GM12875 (cell line): ENCODE measurements at regions not wholly inside any gene's neighbourhood (a gene's known extent, or its start where the extent isn't known, plus 50 kb on each side); places are given as distances from the start of the nearest gene placed in this dataset.

Experiments used
- H3K4me3 ChIP-seq: one replicate; pipeline ENCODE4 v1.5.1; 2011; ENCODE audit warnings: low read depth, low read length, control low read depth
- TF ChIP-seq, protein P1 (sequence below): IDR thresholded peaks from 2 replicates; pipeline ENCODE4 v1.5.1; 2011; ENCODE audit warnings: low read depth, mild to moderate bottlenecking, control low read depth, inconsistent platforms, low read length, moderate library complexity, borderline replicate concordance; ENCODE audit not compliant: insufficient read depth

DNA sequence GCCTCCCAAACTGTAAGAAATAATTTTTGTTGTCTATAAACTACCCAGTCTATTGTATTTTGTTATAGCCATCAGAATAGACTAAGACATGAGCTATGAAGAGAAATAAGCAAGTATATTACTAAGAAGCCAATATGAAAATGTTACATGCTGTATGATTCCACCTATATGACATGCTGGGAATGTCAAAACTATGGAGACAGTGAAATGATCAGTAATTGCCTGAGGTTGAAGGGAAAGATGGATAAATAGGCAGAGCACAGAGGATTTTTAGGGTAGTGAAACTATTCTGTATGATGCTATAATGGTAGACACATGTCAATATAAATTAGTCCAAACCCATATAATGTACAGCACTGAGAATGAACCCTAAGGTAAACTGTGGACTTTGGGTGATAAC, 261.3 kb upstream of the PCDH15 start:
- TF ChIP-seq, protein P1, sequence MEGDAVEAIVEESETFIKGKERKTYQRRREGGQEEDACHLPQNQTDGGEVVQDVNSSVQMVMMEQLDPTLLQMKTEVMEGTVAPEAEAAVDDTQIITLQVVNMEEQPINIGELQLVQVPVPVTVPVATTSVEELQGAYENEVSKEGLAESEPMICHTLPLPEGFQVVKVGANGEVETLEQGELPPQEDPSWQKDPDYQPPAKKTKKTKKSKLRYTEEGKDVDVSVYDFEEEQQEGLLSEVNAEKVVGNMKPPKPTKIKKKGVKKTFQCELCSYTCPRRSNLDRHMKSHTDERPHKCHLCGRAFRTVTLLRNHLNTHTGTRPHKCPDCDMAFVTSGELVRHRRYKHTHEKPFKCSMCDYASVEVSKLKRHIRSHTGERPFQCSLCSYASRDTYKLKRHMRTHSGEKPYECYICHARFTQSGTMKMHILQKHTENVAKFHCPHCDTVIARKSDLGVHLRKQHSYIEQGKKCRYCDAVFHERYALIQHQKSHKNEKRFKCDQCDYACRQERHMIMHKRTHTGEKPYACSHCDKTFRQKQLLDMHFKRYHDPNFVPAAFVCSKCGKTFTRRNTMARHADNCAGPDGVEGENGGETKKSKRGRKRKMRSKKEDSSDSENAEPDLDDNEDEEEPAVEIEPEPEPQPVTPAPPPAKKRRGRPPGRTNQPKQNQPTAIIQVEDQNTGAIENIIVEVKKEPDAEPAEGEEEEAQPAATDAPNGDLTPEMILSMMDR, result no peak
- H3K4me3 ChIP-seq, result no peak overlapping the region

DNA sequence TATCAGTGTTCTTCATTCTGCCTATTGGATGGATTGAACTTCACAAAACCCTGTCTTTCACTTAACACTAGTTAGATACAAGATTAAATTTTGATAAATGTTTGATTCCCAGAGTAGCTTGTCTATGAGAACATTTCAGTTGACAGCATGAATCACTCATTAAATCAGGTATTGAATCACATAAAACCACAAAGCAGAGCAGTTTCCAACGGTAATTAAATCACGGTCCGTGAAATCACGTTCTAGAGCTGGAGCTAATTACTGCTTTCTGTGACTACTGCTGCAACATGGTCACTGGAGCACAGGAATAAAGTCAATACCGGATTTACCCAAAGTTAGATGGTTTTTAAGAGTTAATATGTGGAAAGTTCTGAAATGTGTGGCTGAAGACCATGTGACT, 257.8 kb upstream of the PCDH15 start:
- TF ChIP-seq, protein P1, result no peak
- H3K4me3 ChIP-seq, result no peak overlapping the region

DNA sequence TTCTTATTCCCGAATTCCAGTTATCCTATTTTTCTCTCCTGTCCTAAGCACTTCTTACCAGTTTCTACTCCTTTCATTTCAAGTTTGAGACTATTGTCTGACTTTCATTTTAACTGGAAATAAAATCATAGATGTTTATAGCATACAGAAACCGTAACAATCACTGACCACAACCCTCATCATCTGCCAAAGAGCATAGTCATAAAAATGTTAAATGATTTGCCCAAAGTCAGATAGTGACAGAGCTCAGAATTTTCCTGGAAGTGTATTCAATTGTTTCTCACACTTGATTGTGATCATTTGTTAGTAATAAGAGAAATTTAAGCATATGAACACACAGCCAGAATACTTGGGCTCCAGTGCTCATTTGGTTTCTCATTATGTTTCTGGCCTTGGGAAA, 250.5 kb upstream of the PCDH15 start:
- TF ChIP-seq, protein P1, result no peak
- H3K4me3 ChIP-seq, result no peak overlapping the region

DNA sequence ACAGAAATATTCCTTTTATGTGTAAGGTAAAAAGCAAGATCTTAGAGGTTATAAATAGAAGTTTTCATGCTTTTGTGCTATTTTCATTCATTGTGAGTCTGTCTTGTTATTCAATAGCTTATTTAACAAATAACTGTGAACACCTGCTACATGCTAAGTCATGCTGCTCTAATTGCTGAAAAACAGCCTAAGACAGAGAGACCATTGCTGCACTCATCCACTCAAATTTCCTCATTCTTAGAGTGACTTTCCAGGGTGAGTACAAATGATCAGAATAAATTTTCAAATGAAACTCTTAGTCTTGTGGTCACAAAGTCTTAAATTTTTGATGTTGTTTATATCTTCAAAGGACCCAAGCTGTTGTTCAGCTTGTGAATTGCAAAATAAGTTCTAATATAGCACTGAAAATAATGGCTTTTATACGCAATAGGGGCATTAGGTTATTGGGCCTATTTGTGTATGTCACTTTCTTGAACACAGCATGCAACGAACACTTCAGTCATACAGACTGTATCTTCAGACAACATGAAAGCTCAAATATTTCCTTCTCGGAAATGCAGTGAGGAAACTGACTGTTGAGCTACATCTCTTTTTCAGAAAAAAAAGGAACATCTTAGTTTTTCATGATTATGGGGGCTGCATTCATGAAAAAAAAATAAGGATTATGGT, 247.9 kb upstream of the PCDH15 start:
- no peak overlapping the region for H3K4me3 ChIP-seq
- TF ChIP-seq, protein P1, result no peak

DNA sequence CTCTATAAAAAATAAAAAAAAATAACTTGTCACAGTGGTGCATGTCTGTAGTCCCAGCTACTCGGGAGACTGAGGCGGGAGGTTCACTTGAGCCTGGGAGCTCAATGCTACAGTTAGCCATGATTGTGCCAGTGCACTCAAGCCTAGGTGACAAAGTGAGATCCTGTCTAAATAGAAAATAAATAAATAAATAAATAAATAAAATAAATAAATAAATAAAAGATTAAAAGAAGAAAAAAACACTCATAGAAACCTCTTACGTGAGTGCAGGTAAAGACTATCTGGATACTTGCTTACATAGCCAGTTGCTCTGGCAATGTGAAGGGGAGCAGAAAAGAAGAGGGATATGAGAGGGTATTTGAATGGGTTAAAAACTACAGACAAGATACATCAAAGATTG, 242.5 kb upstream of the PCDH15 start:
- no peak overlapping the region for H3K4me3 ChIP-seq
- TF ChIP-seq, protein P1, result no peak

DNA sequence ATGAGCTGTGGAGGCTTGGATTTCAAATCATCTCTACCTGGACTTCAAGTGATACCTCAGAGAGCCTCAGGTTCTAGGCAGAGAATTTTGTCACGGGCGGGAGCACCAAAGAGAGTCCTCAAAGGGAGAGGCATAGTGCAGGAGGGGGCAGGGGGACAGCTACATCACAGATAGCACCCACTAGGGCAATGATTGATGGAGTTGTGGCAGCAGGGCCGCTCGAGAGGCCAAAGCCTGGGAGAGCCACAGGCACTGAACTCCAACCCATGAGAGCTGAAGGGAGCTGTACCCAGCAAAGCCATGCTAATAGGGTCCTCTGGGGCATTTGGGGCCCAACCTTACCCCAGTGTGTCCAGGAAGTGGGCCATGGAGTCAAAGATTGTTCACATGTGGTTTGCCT, 232.0 kb upstream of the PCDH15 start:
- H3K4me3 ChIP-seq, result no peak overlapping the region
- TF ChIP-seq, protein P1, result no peak

DNA sequence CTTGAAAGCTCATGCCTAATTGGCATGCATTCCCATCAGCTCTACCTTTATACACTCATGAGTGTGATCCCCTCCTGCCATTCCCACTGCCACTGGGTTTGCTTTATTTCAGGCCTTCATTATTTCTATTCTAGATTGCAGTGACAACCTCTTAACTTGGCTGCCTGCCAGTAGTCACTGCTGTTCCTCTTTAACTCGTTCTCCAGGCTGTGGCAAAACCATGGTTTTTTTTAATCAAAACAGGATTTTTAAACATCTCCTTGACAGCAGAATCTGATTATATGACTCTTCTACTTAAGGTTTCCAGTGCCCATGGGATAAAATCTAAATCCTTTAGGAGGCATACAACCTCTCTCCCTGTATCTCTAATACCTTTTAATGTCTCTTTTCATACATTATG, 223.7 kb upstream of the PCDH15 start:
- H3K4me3 ChIP-seq, result no peak overlapping the region
- TF ChIP-seq, protein P1, result no peak
